GM21528 (cell line): ENCODE measurements at regions not wholly inside any gene's neighbourhood (a gene's known extent, or its start where the extent isn't known, plus 50 kb on each side); places are given as distances from the start of the nearest gene placed in this dataset.

ENCODE experiments used
- ATAC-seq: cut with Tn5 transposase; IDR thresholded peaks from one replicate; pipeline ENCODE4 v1.9.1; 2021; ENCODE audit warnings: mild to moderate bottlenecking, moderate library complexity; ENCODE audit not compliant: unreplicated experiment, low FRiP score

DNA sequence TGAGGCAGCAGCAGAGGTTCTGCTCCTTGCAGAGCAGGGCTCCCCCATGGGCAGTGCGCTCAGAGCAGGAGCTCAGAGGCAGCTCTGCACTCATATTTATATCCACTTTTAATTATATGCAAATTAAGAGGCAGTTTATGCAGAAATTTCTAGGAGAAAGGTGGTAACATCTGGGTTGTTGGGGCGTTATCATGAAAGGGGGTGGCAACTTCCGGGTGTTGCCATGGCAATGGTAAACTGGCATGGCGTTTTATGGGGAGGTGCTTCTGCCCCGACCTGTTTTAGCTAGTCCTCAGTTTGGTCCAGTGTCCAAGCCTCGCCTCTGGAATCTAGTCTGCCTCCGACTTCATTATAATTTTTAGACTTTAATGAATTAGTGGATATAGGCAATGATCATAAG is 1191.7 kb downstream of the TBC1D22A start:
- ATAC-seq: no peak

DNA sequence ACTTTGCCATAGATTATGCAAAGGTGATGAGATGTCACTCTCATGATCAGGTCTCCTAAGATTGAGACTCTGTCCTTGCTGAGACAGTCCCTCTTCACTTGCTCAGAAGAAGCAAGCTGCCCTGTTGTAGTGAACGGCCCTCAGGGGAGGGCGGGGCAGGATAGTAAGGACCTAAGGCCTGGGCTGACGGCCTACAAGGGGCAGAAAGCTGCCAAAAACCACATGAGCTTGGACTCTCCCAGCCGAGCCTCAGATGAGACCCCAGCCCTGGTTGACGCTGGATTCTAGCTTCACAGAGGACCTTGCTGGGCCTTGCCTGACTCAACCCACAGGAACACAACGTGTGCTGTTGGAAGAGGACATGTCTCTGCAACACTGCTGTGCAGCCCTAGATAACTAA is 1182.5 kb downstream of the TBC1D22A start:
- no peak for ATAC-seq

DNA sequence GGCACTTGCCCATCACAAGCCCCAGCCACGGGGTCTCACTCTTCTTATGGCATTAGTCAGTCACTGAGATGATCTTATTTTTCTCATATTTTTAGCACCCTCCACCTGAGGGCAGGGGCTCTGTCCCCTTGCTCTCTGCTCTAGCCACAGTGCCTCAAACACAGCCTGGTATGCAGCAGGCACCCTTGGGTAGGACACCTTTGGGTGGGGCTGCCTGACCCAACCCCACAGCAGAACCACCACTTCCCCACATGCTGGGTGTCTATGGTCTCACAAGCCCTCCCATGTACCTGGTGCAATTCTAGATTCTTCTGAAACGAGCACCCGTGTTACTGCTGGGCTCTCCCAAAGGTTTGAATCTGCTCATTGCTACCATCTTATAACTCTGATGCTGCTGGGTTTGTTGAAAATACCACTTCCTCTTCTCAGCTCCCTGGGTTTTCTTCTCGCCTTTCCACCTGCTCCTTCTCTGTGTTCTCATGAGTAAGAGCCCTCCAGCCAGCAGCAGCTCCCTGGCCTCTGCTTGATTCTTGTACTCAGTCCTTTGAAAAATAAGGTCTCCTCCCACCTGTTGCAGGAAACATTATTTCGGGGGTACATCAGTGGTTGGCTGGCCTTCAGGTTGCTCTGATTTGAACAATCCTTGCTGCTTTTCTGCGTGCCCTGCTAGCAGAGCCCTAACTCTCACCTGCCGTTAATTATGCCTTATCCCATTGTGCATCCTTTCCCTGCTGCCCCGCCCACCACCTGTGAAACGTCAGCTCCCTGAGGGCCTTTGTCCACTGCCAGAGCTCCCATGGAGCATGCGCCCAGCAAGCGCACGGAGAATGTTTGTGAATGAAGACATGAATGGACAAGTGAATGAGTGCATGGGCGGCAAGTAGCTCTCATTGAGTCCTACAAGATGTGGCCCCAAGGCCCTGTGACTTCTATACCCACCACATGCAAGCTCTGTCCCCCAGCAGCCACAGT is 1181.6 kb downstream of the TBC1D22A start:
- ATAC-seq: no peak

DNA sequence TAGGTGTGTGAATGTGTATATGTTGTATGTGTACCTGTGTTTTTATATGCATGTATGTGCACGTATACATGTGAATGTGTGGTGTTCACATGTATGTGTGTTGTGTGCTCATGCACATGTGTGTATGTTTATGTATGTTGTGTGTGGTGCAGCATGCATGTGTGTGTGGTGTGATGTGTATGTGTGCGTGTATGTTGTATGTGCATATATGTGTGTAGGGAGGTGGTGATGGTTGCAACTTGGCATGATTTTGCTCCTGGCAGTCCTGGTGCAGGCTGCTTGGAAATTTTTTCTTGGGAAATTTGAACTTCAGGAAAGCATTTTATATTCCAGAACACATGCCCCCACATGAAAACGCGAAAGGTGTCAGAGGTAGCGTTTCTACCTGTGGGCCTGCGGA is 1177.8 kb downstream of the TBC1D22A start:
- ATAC-seq: no peak

DNA sequence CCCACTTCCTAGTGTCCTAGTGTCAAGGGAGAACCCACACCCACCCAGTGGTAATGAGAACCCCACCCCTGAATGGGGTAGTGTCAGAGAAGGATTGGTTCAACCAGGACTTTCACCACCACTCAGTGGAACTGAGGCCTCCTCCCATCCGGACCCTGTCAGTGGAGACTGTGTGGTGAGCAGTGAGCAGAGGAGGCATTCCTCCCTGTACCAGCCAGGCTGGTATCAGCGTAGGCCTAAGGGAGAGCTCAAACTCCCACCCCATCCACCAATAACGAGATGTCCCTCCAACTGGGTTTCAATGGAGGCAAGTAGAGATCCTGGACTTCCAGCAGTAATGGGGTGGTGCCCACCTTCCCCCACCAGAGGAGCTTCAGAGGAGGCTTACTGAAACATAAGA is 1171.4 kb downstream of the TBC1D22A start:
- no peak for ATAC-seq

DNA sequence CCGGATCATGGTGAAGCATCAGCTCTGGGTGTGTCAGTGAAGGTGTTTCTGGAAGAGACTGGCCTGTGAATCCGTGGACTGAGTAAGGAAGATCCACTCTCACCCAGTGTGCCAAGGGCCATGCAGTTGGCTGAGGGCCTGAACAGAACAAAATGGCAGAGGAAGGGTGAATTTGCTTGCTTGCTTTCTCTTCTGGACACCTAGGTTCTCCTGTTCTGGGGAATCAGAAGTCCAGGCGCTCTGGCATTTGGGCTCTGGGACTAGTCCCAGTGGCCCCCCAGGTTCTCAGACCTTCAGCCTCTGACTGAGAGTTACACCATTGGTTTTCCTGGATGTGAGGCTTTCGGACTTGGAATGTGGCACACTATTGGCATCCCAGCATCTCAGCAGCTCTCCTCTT is 1170.8 kb downstream of the TBC1D22A start:
- ATAC-seq: no peak

DNA sequence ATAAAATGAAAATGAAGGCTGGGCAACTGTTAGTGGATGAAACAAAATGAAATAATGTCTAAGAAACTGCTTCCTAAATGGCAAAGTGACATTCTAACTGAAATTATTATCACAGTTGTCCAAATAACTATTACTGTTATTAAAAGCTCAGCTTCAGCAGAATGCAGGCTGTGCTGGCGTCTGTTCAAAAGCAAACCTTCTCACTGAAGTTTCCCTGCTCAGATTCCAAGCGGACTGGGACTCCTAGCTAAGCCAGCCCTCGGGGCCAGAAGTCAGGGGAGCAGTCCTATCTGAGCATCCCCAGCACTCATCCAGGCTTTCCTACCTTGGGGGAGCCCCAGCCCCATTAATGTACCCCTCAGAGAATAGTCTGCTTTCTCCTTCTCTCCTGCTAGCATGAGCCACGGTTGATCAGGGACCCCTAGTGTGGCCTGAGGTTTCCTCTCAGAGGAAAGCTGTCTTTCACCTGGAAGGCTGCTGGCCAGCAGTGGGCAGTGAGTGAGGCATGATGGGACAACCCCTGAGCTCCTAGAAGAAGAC is 1167.3 kb downstream of the TBC1D22A start:
- ATAC-seq: no peak

DNA sequence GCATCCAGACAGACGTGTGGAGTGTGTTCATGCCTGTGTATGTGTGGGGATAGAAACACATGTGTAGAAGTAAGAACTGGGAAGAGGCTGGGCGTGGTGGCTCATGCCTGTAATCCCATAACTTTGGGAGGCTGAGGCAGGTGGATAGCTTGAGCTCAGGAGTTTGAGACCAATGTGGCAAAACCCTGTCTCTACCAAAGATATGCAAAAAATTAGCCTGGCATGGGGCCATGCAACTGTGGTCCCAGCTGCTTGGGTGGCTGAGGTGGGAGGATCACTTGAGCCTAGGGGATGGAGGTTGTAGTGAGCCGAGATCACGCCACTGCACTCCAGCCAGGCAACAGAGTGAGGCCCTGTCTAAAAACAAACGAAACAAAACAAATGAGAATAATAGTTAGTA is 1166.6 kb downstream of the TBC1D22A start:
- ATAC-seq: no peak

DNA sequence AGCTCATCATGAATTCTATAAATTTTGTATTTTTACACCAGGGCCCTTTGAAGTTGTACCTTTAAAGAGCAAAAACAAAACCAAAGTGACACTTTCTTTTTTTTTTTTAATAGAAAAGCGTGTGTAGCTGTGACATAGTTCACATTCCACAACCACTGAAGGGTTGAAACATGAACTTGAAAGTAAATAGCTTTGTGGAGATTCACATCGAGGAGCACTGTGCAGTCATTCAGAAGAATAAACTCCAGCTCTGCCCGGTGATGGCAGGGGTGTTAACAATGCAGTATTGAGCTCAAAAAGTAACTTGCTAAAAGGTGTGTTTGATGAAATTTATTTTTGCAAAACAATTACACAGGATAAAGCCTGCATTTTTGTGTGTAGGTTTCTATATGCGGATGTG is 1166.2 kb downstream of the TBC1D22A start:
- no peak for ATAC-seq

DNA sequence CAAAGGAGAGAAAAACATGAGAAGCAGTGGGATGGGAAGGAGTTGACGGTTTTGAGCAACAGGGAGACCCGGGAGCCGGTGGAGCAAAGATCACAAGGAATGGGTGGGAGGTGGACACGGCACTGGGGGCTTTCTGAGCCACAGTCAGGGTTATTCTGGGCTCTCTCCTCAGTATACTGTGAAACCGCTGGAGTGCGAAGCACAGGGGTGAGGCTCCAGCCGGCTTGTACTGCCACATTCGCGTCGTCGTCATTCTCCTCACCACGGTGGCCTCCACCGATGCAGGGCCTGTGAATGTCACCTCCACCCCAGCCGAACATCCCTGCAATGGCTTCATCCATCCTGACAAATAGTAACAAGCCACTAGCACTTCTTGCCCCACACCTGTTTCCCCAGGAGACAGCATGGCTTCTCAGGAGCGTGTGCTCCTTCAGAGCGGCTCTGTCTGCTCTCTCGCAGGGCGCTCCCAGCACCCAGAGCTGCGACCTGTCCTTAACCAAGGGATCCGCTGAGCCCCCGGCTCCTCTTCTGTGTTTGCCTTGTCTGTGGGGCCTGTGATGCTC is 1165.3 kb downstream of the TBC1D22A start:
- ATAC-seq: no peak

DNA sequence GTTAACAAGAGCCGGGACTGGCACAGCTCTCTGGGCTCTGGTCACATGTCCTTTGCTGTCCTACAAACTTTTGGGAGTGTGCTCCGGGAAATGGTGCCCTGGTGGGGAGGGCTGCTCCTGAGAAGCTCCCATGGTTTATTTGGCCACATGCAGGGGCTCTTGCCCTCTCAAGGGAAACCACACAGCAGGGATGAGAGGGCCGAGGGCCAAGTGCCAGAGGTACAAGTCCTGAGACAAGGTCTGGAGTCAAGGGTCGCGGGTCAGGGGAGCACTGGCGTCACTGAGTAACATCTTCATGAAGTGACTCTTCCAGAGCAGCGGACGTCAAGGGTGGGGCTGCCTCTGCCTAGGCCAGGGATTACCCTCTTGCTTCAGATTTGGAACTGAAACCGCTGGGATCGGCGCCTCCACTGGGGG is 1160.6 kb downstream of the TBC1D22A start:
- no peak for ATAC-seq

DNA sequence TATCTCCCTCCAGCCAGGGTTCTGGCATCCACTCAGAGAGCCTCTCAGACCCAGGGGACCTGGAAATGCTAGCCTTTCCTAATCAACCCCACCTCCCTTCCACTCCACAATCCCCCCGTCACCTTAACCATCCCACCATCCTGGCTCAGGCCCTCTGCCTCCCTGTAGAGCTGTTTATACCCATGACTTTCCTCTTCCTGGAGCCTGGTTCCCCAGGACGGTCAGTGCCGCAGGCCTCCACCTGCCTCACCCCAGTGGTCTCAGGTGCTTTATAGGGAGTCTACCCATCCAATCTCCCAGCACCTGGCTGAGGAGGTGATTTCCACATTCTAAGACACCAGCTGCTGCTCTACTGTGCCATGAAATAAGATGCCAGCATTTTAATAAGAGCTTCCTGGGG is 1159.5 kb downstream of the TBC1D22A start:
- no peak for ATAC-seq

DNA sequence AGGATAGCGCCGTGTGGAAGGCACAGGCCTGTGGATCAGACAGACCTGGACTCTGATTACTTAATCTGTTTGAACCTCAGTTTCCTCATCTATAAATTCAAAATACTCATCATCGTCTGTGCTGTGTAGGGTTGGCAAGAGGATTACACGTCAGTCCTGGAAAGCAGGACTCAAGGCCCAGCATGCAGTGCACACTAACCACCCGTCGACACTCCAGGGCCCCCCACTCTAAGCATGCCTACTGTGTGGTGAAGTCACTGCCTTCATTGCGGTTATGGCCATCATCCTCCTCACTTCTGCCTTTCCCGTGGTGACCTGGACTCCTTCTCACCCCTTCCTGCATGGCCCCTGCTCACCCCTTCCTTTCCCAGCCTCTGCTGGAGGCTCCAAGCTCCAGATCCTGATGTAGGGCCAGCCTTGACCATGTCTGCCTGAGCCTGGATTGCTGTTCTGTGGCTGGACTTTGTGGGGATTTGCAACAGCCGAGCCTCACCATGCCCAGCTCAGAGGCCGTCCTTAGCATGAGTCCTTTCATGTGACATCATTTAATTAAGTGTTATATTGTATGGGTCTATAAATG is 1158.0 kb downstream of the TBC1D22A start:
- ATAC-seq: no peak

DNA sequence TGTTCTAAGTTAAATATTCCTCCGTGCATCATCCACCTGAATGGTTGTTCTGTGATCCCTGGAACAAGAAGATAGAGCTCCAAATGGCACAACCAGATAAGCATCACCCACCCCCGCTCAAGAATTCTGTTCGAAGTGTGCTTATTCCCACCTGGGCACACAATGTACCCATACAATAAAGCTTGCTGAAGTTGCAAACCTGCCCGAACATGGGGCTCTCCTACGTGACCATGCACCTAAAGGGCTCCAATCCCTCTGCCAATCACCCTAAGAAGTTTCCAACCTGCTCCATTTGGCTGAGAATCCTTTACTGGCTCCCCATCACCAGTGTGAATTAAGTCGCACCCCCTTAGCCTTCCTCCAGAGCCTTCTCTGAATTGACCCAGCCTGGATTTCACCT is 1157.4 kb downstream of the TBC1D22A start:
- ATAC-seq: no peak

DNA sequence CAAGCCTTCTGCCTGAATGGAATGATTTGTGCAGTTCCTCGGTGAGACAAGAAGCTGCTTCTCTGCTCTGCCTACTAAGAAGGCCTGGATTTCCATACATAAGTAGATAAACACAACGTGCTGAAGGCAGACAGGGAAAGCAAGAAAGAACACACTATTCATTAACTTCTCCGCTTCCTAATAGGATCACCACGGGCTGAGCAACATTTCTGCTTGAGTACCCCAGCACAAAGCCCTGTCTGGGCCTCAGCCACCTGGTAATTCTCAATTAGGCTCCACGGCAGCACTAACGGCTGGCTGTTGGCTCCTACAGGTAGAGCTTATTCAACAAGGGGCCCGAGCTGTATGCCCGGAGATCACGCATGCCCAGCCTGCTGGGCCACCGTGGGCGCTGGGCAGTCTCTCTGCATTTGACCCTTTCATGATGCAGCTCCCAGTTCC is 1156.6 kb downstream of the TBC1D22A start:
- ATAC-seq: no peak

DNA sequence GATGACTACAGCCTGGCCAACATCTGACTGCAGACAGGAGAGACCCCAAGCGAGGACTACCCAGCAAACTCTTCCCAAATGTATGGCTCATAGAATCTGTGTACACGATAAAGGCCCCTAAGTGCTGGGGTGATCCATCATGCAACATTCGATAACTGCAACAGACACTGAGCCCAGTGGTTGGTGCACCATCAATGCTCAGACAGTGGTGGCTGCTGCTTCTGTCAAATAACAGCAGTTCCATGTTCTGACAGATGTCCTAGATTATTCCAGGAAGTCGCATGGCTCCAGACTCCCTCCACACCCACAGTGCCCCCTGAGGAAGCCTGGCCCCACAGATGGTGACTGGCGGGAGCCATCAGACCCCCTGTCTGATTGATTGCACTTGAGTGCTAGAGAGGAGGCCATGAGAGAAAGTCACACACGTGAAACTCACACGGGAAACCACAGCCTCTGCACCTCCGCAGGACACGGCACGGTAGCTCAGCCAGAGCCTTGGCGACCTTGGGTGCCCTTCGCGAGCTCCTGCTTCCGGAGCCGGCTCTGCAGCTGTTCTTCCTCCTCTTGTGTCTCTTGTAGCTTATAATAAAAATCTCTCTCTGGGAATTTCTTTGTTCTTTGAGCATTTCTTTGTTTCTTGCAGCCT is 1155.9 kb downstream of the TBC1D22A start:
- ATAC-seq: peak; percentile 72

DNA sequence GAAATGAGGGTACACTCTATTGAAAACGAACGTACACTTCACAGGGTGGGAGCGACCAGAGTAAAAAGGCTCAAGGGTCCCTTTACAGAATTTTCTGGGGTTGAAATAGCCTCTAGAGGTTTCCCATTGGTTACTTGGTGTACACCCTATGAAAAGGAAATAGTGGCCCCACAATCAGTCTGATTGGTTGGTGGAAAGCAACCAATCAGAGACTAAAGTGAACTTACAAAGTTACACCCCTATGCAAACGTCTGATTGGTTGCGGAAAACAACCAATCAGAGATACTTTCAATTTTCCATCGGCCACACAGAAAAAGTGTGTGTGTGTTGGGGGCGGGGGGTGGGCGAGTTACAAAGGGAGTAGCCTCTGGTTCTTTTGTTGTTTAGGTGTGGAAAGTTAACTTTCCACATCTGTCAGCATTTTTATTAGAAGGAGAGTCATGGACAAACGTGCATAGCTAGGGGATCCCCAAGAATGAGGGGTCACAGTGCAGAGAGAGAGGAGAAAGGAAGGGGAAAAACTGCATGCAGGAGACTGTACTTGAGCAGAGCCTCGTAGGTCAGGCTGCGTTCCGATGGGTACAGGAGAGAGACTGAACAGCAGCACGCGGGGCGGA is 1152.1 kb downstream of the TBC1D22A start:
- ATAC-seq: no peak

DNA sequence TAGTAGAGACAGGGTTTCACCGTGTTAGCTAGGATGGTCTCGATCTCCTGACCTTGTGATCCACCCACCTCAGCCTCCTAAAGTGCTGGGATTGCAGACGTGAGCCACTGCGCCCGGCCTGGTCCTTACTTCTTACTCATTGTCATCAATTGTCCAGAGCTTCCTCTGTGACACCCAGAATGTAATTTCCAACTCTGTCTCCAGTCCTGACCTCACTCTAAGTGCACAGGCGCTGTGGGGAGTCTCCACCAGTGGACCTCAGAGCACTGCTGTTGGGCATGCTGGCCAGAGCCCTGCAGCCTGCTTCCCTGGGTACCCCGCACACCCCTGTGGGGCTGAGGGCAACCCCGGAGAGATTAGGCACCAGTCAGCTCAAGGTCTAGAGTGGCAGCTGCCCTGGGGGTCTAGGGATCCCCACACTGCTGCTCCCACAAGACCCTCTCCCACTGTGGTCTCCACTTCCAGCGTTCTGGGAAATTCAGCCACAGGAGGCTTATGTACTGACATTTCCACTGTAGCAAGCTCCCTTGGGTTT is 1140.3 kb downstream of the TBC1D22A start:
- no peak for ATAC-seq

DNA sequence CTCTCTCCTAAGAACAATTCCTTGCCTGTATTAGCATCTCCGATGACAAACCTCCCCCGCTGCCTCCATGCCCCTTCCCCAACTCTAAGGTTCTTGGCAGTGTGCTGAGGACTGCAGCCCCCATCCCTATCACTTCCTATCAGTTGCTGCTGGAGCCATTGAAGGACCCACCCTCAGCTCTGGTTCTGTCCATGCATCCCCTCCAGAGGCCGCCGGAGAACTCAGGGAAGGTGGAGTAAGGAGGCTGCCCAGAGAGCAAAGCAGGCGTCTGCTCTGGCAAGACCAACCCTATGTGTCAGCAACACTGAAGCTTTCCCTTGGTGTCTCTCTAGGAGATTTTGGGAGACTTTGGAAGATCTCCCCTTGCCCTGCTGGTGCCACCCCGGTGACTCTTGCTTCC is 1139.5 kb downstream of the TBC1D22A start:
- ATAC-seq: no peak

DNA sequence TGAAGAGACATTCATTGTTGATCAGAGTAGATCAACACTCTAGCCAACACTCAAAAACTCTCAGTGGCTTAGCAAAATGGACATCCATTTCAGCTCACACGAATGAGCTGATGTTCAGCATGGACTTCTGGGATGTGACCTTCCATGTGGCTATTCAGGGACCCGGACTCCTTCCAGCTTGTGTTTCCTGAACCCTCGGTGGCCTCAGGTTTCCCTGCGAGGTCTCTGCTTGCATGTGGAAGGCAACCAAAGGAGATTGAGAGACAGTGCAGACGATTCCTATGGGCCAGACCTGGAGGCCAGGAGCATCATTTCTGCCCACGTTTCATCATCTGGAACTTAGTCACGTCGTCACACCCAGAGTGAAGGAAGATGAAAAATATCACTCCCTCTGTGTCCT is 1137.4 kb downstream of the TBC1D22A start:
- no peak for ATAC-seq
